ENCODE measurements at regions not wholly inside any gene's neighbourhood (a gene's known extent, or its start where the extent isn't known, plus 50 kb on each side); places are given as distances from the start of the nearest gene placed in this dataset.

DNA sequence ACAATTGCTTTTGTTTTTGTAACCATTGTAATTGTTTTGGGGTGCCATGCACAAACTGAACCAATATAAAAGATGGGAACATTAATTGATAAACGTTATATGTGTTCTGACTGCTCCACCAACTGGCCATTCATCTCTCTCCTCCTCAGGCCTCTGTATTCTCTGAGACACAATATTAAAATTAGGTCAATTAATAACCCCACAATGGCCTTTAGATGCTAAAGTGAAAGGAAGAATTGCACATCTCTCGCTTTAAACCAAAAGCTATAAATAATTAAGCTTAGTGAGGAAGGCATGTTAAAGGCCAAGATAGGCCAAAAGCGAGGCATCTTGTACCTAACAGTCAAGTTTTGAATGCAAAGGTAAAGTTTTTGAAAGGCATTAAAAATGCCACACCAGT, 448.4 kb upstream of the ITGA1 start:
- TF ChIP-seq EZH2phosphoT487 (IDR thresholded peaks at IDR 0.05; ENCODE audit: borderline replicate concordance): no peak
- TF ChIP-seq, protein P1, sequence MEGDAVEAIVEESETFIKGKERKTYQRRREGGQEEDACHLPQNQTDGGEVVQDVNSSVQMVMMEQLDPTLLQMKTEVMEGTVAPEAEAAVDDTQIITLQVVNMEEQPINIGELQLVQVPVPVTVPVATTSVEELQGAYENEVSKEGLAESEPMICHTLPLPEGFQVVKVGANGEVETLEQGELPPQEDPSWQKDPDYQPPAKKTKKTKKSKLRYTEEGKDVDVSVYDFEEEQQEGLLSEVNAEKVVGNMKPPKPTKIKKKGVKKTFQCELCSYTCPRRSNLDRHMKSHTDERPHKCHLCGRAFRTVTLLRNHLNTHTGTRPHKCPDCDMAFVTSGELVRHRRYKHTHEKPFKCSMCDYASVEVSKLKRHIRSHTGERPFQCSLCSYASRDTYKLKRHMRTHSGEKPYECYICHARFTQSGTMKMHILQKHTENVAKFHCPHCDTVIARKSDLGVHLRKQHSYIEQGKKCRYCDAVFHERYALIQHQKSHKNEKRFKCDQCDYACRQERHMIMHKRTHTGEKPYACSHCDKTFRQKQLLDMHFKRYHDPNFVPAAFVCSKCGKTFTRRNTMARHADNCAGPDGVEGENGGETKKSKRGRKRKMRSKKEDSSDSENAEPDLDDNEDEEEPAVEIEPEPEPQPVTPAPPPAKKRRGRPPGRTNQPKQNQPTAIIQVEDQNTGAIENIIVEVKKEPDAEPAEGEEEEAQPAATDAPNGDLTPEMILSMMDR (conservative IDR thresholded peaks at IDR 0.05; ENCODE audit: low read length): no peak
- no peaks in the 10 kb centered on the region for H3F3A ChIP-seq (ENCODE audit: low read depth)
- no peak overlapping the region for H3K4me2 ChIP-seq (ENCODE audit: low read depth, low read length, poor library complexity, severe bottlenecking)
- H3K4me1 ChIP-seq (ENCODE audit: insufficient read depth, low read length, poor library complexity, severe bottlenecking): peaks cover 18% of the 10 kb centered on the region
- H3K36me3 ChIP-seq (ENCODE audit: insufficient read depth, low read length): no peaks in the 10 kb centered on the region
- no peak overlapping the region for H3K9ac ChIP-seq (ENCODE audit: low read depth, low read length, poor library complexity, severe bottlenecking)
- H3K4me3 ChIP-seq (ENCODE audit: low read length, poor library complexity, severe bottlenecking): no peak overlapping the region
- no peaks in the 10 kb centered on the region for H4K20me1 ChIP-seq (ENCODE audit: insufficient read depth, low read length, poor library complexity, severe bottlenecking)
- no peaks in the 10 kb centered on the region for H3K27me3 ChIP-seq (ENCODE audit: insufficient read depth, low read length, poor library complexity, severe bottlenecking)
- 0 out of 2 replicates have a peak overlapping the region, but pooled peaks have one; percentile 2 for H2AFZ ChIP-seq (ENCODE audit: low read length)
- H3K79me2 ChIP-seq (ENCODE audit: insufficient read depth, low read length): no peaks in the 10 kb centered on the region
- no peaks in the 10 kb centered on the region for H3K9me3 ChIP-seq (ENCODE audit: insufficient read depth, low read depth, low read length)
- no peaks in the 10 kb centered on the region for H3K9me2 ChIP-seq (replicated peaks; ENCODE audit: low read depth, low read length)

- Histone ChIP-seq H3K79me2 (ENCODE audit: insufficient read depth, low read length) (no peaks in the 10 kb centered on the region), H3K4me1 (ENCODE audit: insufficient read depth, low read length, poor library complexity, severe bottlenecking) (peaks cover 14% of the 10 kb centered on the region), H3K36me3 (ENCODE audit: insufficient read depth, low read length) (no peaks in the 10 kb centered on the region), H3K27me3 (ENCODE audit: insufficient read depth, low read length, poor library complexity, severe bottlenecking) (no peaks in the 10 kb centered on the region), H3K9me3 (ENCODE audit: insufficient read depth, low read depth, low read length) (no peaks in the 10 kb centered on the region), H3K4me2 (ENCODE audit: low read depth, low read length, poor library complexity, severe bottlenecking) (no peak overlapping the region), H2AFZ (ENCODE audit: low read length) (no peak overlapping the region), H3F3A (ENCODE audit: low read depth) (no peaks in the 10 kb centered on the region), H3K4me3 (ENCODE audit: low read length, poor library complexity, severe bottlenecking) (no peak overlapping the region), H3K9ac (ENCODE audit: low read depth, low read length, poor library complexity, severe bottlenecking) (no peak overlapping the region), H4K20me1 (ENCODE audit: insufficient read depth, low read length, poor library complexity, severe bottlenecking) (no peaks in the 10 kb centered on the region), H3K9me2 (replicated peaks; ENCODE audit: low read depth, low read length) (no peaks in the 10 kb centered on the region)
- TF ChIP-seq EZH2phosphoT487 (IDR thresholded peaks at IDR 0.05; ENCODE audit: borderline replicate concordance): no peak
- TF ChIP-seq, protein P1 (conservative IDR thresholded peaks at IDR 0.05; ENCODE audit: low read length): no peak
Measured at GRCh38 chr5:52342361-52342760, 445.4 kb upstream of the ITGA1 start.

GRCh38 chr5:52356311-52356918, 431.3 kb upstream of the ITGA1 start:
- Histone ChIP-seq H3K4me3 (ENCODE audit: low read length, poor library complexity, severe bottlenecking) (no peak overlapping the region), H3K4me1 (ENCODE audit: insufficient read depth, low read length, poor library complexity, severe bottlenecking) (peaks cover 9% of the 10 kb centered on the region), H3K9ac (ENCODE audit: low read depth, low read length, poor library complexity, severe bottlenecking) (no peak overlapping the region), H3F3A (ENCODE audit: low read depth) (no peaks in the 10 kb centered on the region), H2AFZ (ENCODE audit: low read length) (no peak overlapping the region), H3K4me2 (ENCODE audit: low read depth, low read length, poor library complexity, severe bottlenecking) (no peak overlapping the region), H4K20me1 (ENCODE audit: insufficient read depth, low read length, poor library complexity, severe bottlenecking) (no peaks in the 10 kb centered on the region), H3K79me2 (ENCODE audit: insufficient read depth, low read length) (no peaks in the 10 kb centered on the region), H3K9me3 (ENCODE audit: insufficient read depth, low read depth, low read length) (no peaks in the 10 kb centered on the region), H3K36me3 (ENCODE audit: insufficient read depth, low read length) (no peaks in the 10 kb centered on the region), H3K27me3 (ENCODE audit: insufficient read depth, low read length, poor library complexity, severe bottlenecking) (no peaks in the 10 kb centered on the region), H3K9me2 (replicated peaks; ENCODE audit: low read depth, low read length) (no peaks in the 10 kb centered on the region)
- TF ChIP-seq, protein P1 (conservative IDR thresholded peaks at IDR 0.05; ENCODE audit: low read length): peak; percentile 98
- TF ChIP-seq EZH2phosphoT487 (IDR thresholded peaks at IDR 0.05; ENCODE audit: borderline replicate concordance): no peak

Data from Loucy (cell line).